Left lung (tissue), 4 donors: ENCODE measurements at regions not wholly inside any gene's neighbourhood (a gene's known extent, or its start where the extent isn't known, plus 50 kb on each side); places are given as distances from the start of the nearest gene placed in this dataset.
"Not testable (repeated sequence)": the region's sequence is repeated elsewhere in the genome, so short reads cannot be mapped to it uniquely, and the experiment has no call there.

Source experiments
- ATAC-seq: fragments of 200-7000 bp; cut with Tn5 transposase; one replicate; pipeline ENCODE4 v1.9.1; 2020; ENCODE audit warnings: moderate library complexity
- DNase-seq, 4 donors: peaks; one replicate each; pipeline ENCODE4 v3.0.0-alpha.2; 2013 to 2020
- H3K27ac ChIP-seq, 2 donors: fragments of 200-600 bp; sonication (generic) in 1 of 2; one replicate each; pipeline versions ENCODE4 v1.5.0 to v1.8.0; 2020 to 2021
- H3K27me3 ChIP-seq, 2 donors: fragments of 200-600 bp; sonication (generic) in 1 of 2; one replicate each; pipeline versions ENCODE4 v1.5.0 to v1.8.0; 2020 to 2021
- H3K36me3 ChIP-seq, 2 donors: fragments of 200-600 bp; sonication (generic) in 1 of 2; one replicate each; pipeline versions ENCODE4 v1.5.0 to v1.8.0; 2020 to 2021
- H3K4me1 ChIP-seq, 2 donors: fragments of 200-600 bp; one replicate each; pipeline ENCODE4 v1.8.0; 2021
- H3K4me3 ChIP-seq, 2 donors: fragments of 200-600 bp; sonication (generic) in 1 of 2; one replicate each; pipeline versions ENCODE4 v1.5.0 to v1.8.0; 2020 to 2021; ENCODE audit warnings: mild to moderate bottlenecking in 1 of 2
- H3K9me3 ChIP-seq, 2 donors: fragments of 200-600 bp; sonication (generic) in 1 of 2; one replicate each; pipeline versions ENCODE4 v1.5.0 to v1.8.0; 2020 to 2021
- CTCF ChIP-seq, 2 donors: fragments of 200-600 bp; sonication (generic) in 1 of 2; IDR thresholded peaks; one replicate each; pipeline versions ENCODE4 v1.5.0 to v1.8.0; 2021; ENCODE audit warnings: antibody characterized with exemption in 2 of 2
- intact Hi-C, 2 donors: fragments of 100-400 bp; cut with DNase I; formaldehyde crosslinking; loops; one replicate each; pipeline versions ENCODE4 v1.11.2 to v1.14.2; 2022
- donor health status: DM: no; HTN: yes; CAD: no.
- donor health status: DM: no; HTN: no; CAD: no.

DNA sequence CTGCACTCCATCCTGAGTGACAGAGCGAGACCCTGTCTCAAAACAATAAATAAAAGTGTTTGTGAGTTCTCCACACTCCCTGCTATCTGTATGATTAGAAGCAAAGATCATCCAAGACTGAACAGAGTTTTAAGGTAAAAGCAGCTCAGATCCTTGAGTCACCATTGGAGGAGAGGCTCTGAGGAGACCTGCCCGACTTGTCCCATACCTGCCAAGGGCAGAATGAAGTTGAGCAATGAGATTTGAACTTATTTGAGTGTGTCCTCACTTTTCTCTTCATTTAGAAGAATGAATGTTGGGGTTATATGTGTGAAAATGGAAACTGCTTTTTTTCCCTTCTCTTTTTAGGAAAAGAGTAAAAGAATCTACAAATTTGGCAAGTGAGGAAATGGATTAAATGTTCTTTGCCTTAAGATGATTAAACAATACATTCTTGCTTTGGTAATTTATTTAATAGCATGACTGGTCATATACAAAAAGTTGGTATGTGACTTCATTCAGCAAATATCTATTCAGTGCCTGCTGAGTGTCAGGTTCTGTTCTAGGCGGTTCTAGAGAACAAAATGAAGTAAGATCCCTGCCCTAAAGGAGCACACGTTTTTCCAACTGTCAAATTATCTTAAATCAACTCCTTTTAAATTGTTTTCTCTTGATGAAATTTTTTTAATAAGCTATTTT lies 195.7 kb downstream of the ALDH8A1 start:
- no peaks in the 10 kb centered on the region for H3K27me3 ChIP-seq
- H3K36me3 ChIP-seq = no peaks in the 10 kb centered on the region
- ATAC-seq = no peak
- no peaks in the 10 kb centered on the region for H3K9me3 ChIP-seq
- intact Hi-C loops = no loop called here
- TF ChIP-seq CTCF (IDR thresholded peaks at IDR 0.05) = no peak
- H3K4me3 ChIP-seq = no peak overlapping the region
- no peak overlapping the region for H3K27ac ChIP-seq
- DNase-seq = no peak
- no peaks in the 10 kb centered on the region for H3K4me1 ChIP-seq

- no peak overlapping the region for H3K4me3 ChIP-seq
- no peaks in the 10 kb centered on the region for H3K4me1 ChIP-seq
- no peaks in the 10 kb centered on the region for H3K9me3 ChIP-seq
- no peaks in the 10 kb centered on the region for H3K36me3 ChIP-seq
- no peak for TF ChIP-seq CTCF (IDR thresholded peaks at IDR 0.05)
- no peaks in the 10 kb centered on the region for H3K27me3 ChIP-seq
- DNase-seq = no peak
- intact Hi-C loops = no loop called here
- no peak for ATAC-seq
- H3K27ac ChIP-seq = no peak overlapping the region
These were observed 196.9 kb downstream of the ALDH8A1 start for GRCh38 chr6:134753001-134753400.

DNA sequence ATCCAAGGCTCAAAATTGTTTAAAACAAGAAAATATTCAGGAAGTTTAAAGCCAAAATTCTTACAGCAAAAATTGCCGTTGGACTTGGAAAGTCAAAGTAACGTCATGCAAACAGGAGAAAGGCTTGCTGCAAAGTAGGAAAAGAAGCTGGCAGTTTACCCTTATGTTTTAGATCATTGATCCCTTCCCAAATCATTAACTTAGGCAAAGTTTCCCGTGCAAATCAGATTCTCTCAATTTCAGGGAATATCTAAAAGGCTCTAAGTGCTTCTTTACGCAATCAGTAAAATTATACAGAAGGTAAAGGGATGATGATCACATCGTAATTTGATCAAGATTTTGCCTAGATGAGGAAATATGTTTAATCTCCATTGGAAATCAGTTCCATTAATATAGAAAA lies 197.5 kb downstream of the ALDH8A1 start:
- Histone ChIP-seq H3K9me3 (no peaks in the 10 kb centered on the region), H3K27me3 (no peaks in the 10 kb centered on the region), H3K4me3 (no peak overlapping the region), H3K36me3 (no peaks in the 10 kb centered on the region), H3K27ac (no peak overlapping the region), H3K4me1 (no peaks in the 10 kb centered on the region)
- intact Hi-C loops = no loop called here
- DNase-seq (no peak), ATAC-seq (no peak)
- TF ChIP-seq CTCF (IDR thresholded peaks at IDR 0.05) = no peak

GRCh38 chr6:134750669-134751068 lies 199.2 kb downstream of the ALDH8A1 start:
- TF ChIP-seq CTCF (IDR thresholded peaks at IDR 0.05) = no peak
- Histone ChIP-seq H3K4me3 (no peak overlapping the region), H3K4me1 (no peaks in the 10 kb centered on the region), H3K36me3 (no peaks in the 10 kb centered on the region), H3K27me3 (no peaks in the 10 kb centered on the region), H3K9me3 (no peaks in the 10 kb centered on the region), H3K27ac (no peak overlapping the region)
- no peak for ATAC-seq
- no peak for DNase-seq
- intact Hi-C loops = no loop called here

DNA sequence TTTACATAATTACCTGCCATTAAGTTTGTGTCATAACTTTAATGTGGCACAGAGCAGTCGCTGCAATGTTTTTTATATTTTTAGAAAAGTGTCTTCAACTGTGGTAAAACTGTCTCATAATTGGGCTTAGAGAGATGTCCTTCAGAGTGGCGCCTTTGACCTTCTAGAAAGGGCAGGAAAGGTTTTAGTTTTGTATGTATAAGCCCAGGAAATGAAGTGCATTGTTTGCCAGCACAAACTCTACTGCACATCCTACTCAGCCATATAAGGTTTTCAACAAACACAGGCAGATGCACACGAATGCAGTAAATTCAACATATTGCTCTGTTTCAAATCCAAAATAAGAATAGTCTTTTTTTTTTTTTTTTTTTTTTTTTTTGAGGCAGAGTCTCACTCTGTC lies 201.4 kb downstream of the ALDH8A1 start:
- H3K36me3 ChIP-seq = no peaks in the 10 kb centered on the region
- H3K9me3 ChIP-seq = no peaks in the 10 kb centered on the region
- DNase-seq (no peak), ATAC-seq (no peak)
- no peaks in the 10 kb centered on the region for H3K27me3 ChIP-seq
- no peaks in the 10 kb centered on the region for H3K4me1 ChIP-seq
- no peak overlapping the region for H3K4me3 ChIP-seq
- intact Hi-C loops = no loop called here
- no peak for TF ChIP-seq CTCF (IDR thresholded peaks at IDR 0.05)
- no peak overlapping the region for H3K27ac ChIP-seq

GRCh38 chr6:134747197-134747596 lies 202.7 kb downstream of the ALDH8A1 start:
- H3K27ac ChIP-seq, intact Hi-C loops, DNase-seq, ATAC-seq, H3K36me3 ChIP-seq, H3K4me3 ChIP-seq, H3K9me3 ChIP-seq, H3K27me3 ChIP-seq, H3K4me1 ChIP-seq: not testable (repeated sequence)
